ENCODE measurements at regions not wholly inside any gene's neighbourhood (a gene's known extent, or its start where the extent isn't known, plus 50 kb on each side); places are given as distances from the start of the nearest gene placed in this dataset.
"Not testable (repeated sequence)": the region's sequence is repeated elsewhere in the genome, so short reads cannot be mapped to it uniquely, and the experiment has no call there.

DNA sequence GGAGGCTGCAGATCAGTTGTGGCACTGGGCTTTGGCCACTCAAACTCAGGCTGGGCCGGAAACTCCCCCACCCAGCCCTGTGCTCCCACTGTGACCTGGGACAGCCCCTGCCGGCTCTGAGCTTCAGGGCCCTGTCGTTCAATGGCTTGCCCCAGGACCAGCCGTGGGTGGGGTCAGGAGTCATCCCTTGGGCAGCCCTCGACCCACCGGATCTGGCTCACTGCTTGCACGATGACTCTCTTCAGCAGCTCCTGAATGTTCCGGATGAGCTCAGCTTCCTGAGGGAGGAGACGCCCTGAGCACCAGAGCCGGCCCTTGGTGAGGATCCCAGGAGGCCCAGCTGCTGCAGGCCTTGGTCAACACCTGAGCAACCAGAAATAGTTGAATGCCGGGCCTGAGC, 1544.2 kb upstream of the USP9Y start:
- not testable (repeated sequence) for DNase-seq

- DNase-seq: not testable (repeated sequence)
Observed at GRCh38 chrY:11177033-11177432, 1524.0 kb upstream of the USP9Y start.

DNA sequence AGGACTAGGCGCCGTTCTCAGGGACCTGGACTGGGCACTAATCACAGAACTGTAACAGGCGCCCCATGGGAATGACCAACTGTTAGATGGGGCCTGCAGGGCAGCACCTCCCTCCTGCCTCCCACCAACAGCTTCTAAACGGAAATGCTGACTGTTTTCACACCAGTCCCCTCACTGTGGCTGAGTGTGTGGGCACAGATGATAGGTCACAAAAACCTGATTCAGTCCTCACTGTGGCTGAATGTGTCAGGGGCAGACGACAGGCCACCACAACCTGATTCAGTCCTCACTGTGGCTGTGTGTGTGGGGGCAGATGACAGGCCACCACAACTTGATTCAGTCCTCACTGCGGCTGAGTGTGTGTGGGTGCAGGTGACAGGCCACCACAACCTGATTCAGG, 1499.9 kb upstream of the USP9Y start:
- peak; percentile 15 to 17 for DNase-seq

- not testable (repeated sequence) for DNase-seq
Observed at GRCh38 chrY:11214851-11215250, 1486.2 kb upstream of the USP9Y start.

Measured in activated T-cell treated with anti-CD3 and anti-CD28 coated beads, Interleukin-2, amount 50 U/mL, for 48 hours (primary cell).